ENCODE measurements at regions not wholly inside any gene's neighbourhood (a gene's known extent, or its start where the extent isn't known, plus 50 kb on each side); places are given as distances from the start of the nearest gene placed in this dataset.

GRCh38 chr15:35627696-35628095 lies 81.7 kb upstream of the DPH6 start:
- no peak for TF ChIP-seq CTCF (IDR thresholded peaks at IDR 0.05; ENCODE audit: insufficient read depth, low read depth, low read length)
- no peak for TF ChIP-seq EZH2 (IDR thresholded peaks at IDR 0.05; ENCODE audit: insufficient read depth, low read length)

All from astrocyte (in vitro differentiated cells and primary cell).